DND-41 (cell line): ENCODE measurements at regions not wholly inside any gene's neighbourhood (a gene's known extent, or its start where the extent isn't known, plus 50 kb on each side); places are given as distances from the start of the nearest gene placed in this dataset.
A peak's percentile ranks its signal among the peaks of the same experiment; 100 is the strongest.

Experiments
- ATAC-seq: fragments of 200-7000 bp; cut with Tn5 transposase; 3 replicates; pipeline ENCODE4 v1.9.1; 2021; ENCODE audit warnings: low read depth; ENCODE audit not compliant: insufficient read depth
- DNase-seq: peaks from one replicate; pipeline ENCODE4 v3.0.0-alpha.2; 2020
- H2AFZ ChIP-seq: 2 replicates; pipeline ENCODE4 v1.6.0; 2012; ENCODE audit warnings: low read depth, low read length
- H3K27ac ChIP-seq: 2 replicates; pipeline ENCODE4 v1.5.1; 2012; ENCODE audit warnings: low read length, inconsistent platforms
- H3K27me3 ChIP-seq: fragments of 200-600 bp; sonication (generic); 2 replicates; pipeline ENCODE4 v1.6.0; 2012; ENCODE audit warnings: low read length, mild to moderate bottlenecking, inconsistent platforms; ENCODE audit not compliant: insufficient read depth, poor library complexity
- H3K36me3 ChIP-seq: 2 replicates; pipeline ENCODE4 v1.5.1; 2012; ENCODE audit warnings: low read length, inconsistent platforms; ENCODE audit not compliant: insufficient read depth
- H3K4me1 ChIP-seq: 2 replicates; pipeline ENCODE4 v1.5.1; 2012; ENCODE audit warnings: mild to moderate bottlenecking, low read length; ENCODE audit not compliant: insufficient read depth
- H3K4me2 ChIP-seq: 2 replicates; pipeline ENCODE4 v1.6.0; 2012; ENCODE audit warnings: mild to moderate bottlenecking, moderate library complexity, low read length, inconsistent platforms; ENCODE audit not compliant: insufficient read depth
- H3K4me3 ChIP-seq, 2 experiments: fragments of 200-600 bp in 1 of 2; shearing (Covaris generic) in 1 of 2; 2 replicates each; pipeline ENCODE4 v1.5.1; 2012 to 2016; ENCODE audit warnings: inconsistent platforms in 2 of 2, low read length in 2 of 2, mild to moderate bottlenecking in 2 of 2, low read depth in 1 of 2, moderate library complexity in 1 of 2
- H3K79me2 ChIP-seq: 2 replicates; pipeline ENCODE4 v1.6.0; 2012; ENCODE audit warnings: low read length, inconsistent platforms; ENCODE audit not compliant: insufficient read depth
- H3K9ac ChIP-seq: 2 replicates; pipeline ENCODE4 v1.6.0; 2012; ENCODE audit warnings: low read depth, mild to moderate bottlenecking, inconsistent platforms, low read length, moderate library complexity
- H3K9me3 ChIP-seq: 2 replicates; pipeline ENCODE4 v1.5.1; 2012; ENCODE audit warnings: low read length, moderate library complexity, mild to moderate bottlenecking, inconsistent platforms; ENCODE audit not compliant: insufficient read depth, severe bottlenecking
- H4K20me1 ChIP-seq: 2 replicates; pipeline ENCODE4 v1.6.0; 2012; ENCODE audit warnings: low read length; ENCODE audit not compliant: insufficient read depth
- EZH2 ChIP-seq: IDR thresholded peaks from 3 replicates; pipeline ENCODE4 v1.6.1; 2012; ENCODE audit warnings: borderline replicate concordance, low read depth, mild to moderate bottlenecking, moderate library complexity, low read length, inconsistent platforms; ENCODE audit not compliant: severe bottlenecking
- TF ChIP-seq, protein P1 (sequence below): IDR thresholded peaks from 2 replicates; pipeline ENCODE4 v1.5.1; 2012; ENCODE audit warnings: borderline replicate concordance, low read length, moderate library complexity, mild to moderate bottlenecking; ENCODE audit not compliant: poor library complexity, severe bottlenecking; ENCODE audit errors: extremely low read depth

GRCh38 chr5:96522635-96523355, 89.7 kb upstream of the PCSK1 start:
- no peak overlapping the region for H3K27ac ChIP-seq
- no peak for ATAC-seq
- H3K79me2 ChIP-seq = no peaks in the 10 kb centered on the region
- no peak overlapping the region for H3K4me3 ChIP-seq
- no peaks in the 10 kb centered on the region for H3K27me3 ChIP-seq
- H3K9me3 ChIP-seq = no peaks in the 10 kb centered on the region
- no peak overlapping the region for H3K4me2 ChIP-seq
- no peaks in the 10 kb centered on the region for H4K20me1 ChIP-seq
- H2AFZ ChIP-seq = no peak overlapping the region
- DNase-seq = no peak
- no peaks in the 10 kb centered on the region for H3K36me3 ChIP-seq
- no peaks in the 10 kb centered on the region for H3K4me1 ChIP-seq
- no peak for TF ChIP-seq EZH2
- TF ChIP-seq, protein P1, sequence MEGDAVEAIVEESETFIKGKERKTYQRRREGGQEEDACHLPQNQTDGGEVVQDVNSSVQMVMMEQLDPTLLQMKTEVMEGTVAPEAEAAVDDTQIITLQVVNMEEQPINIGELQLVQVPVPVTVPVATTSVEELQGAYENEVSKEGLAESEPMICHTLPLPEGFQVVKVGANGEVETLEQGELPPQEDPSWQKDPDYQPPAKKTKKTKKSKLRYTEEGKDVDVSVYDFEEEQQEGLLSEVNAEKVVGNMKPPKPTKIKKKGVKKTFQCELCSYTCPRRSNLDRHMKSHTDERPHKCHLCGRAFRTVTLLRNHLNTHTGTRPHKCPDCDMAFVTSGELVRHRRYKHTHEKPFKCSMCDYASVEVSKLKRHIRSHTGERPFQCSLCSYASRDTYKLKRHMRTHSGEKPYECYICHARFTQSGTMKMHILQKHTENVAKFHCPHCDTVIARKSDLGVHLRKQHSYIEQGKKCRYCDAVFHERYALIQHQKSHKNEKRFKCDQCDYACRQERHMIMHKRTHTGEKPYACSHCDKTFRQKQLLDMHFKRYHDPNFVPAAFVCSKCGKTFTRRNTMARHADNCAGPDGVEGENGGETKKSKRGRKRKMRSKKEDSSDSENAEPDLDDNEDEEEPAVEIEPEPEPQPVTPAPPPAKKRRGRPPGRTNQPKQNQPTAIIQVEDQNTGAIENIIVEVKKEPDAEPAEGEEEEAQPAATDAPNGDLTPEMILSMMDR = no peak
- no peak overlapping the region for H3K9ac ChIP-seq

DNA sequence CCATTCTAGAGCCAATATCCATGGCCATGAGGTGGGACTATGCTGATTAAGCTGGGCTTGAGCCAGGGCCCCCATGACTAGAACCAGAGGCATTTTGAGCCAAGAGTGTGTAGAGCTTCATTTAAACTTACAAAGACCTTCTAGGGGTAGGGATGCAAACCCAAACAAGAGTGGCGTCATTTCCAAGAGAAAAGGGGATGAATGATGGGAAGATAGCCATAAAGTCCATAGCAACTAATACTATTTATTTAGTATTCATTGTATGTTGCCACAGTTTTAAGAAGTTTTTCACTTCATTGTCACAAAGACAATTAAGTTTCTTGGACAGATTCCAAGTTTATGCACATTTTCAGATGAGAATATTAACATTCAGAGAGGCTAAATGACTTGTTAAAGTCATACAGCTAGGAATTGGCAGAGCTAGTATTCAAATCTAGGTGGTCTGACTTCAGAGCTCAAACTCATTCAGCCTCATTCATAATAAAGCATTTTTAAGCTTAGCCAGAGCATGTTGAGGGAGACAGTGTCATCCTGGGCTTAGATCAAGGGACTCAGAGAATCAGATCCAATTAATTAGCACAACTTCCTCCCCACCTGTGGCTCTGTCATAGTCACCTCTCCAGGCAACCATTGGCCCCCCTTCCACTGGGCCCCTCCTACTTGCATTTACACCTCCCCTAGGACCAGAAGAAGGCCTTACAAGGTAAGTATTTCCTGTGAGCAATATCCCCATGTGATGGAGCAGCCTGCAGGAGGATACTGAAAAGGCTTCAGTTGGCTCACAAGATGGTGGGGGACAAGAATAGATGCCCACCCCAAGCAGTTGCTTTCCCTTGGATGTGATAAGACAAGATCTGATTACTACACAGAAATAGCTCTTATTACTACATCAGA, 95.0 kb upstream of the PCSK1 start:
- DNase-seq (no peak), ATAC-seq (peak; percentile 40; the same call in 1 of the 3 replicates)
- Histone ChIP-seq H3K27me3 (no peaks in the 10 kb centered on the region), H3K79me2 (no peaks in the 10 kb centered on the region), H4K20me1 (no peaks in the 10 kb centered on the region), H3K27ac (no peak overlapping the region), H3K4me1 (no peaks in the 10 kb centered on the region), H3K4me3 (no peak overlapping the region), H3K9ac (no peak overlapping the region), H3K36me3 (no peaks in the 10 kb centered on the region), H2AFZ (no peak overlapping the region), H3K9me3 (no peaks in the 10 kb centered on the region), H3K4me2 (no peak overlapping the region)
- TF ChIP-seq, protein P1 = no peak
- TF ChIP-seq EZH2 = no peak

DNA sequence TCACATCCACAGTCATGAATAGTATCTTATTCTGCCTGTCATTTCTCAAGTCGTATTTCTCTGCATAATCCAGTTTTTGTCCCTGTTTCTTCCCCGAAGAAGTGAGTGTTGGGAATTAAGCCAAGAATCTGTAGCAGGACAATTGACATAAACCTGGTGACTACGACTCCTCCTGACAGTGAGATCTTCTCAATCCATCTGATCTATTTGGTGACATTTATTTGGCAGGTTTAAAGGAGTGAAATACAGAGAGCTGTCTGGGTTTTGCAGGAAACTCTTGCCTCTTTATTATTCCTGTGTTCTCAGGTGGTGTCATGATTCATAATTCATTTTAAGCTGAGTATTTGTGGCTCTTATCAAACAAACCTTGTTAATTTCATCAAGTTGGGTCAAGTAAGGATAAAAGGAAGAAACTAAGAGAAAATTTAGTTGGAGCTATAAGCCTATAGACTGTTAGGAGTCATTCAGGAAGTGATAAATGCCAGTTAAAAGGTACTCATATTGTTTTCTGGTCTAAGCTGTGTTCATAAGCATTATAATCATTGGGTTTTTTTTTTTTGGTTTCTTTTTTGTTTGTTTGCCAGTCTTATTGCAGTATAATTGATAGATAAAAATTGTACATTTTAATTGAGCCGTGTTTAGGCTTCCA, 95.9 kb upstream of the PCSK1 start:
- Histone ChIP-seq H3K4me1 (no peaks in the 10 kb centered on the region), H3K36me3 (no peaks in the 10 kb centered on the region), H3K27me3 (no peaks in the 10 kb centered on the region), H3K79me2 (no peaks in the 10 kb centered on the region), H4K20me1 (no peaks in the 10 kb centered on the region), H3K9me3 (no peaks in the 10 kb centered on the region), H3K4me3 (no peak overlapping the region), H2AFZ (no peak overlapping the region), H3K4me2 (no peak overlapping the region), H3K27ac (no peak overlapping the region), H3K9ac (no peak overlapping the region)
- ATAC-seq (no peak), DNase-seq (no peak)
- TF ChIP-seq, protein P1 = no peak
- TF ChIP-seq EZH2 = no peak
